ENCODE measurements at regions not wholly inside any gene's neighbourhood (a gene's known extent, or its start where the extent isn't known, plus 50 kb on each side); places are given as distances from the start of the nearest gene placed in this dataset.

DNA sequence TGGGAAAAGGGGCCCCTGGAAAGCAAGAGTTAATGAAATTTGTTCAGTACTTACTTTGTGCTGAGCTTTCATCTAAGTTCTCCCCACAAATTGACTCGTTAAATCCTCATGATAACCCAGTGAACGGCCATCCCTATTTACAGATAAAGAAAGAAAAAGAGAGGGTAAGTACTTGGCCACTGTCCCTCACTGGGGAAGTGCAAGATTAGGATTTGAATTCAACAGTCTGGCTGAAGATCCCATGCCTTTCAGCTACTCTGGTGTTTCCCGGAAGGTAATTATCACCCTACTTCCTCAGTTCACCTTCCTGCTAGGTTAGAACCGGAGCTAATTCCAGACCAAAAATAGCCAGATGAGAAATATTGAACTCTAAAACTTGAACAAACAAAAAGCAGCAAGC, 269.2 kb upstream of the TLE4 start:
- Histone ChIP-seq H3K9me3 (ENCODE audit: control insufficient read depth, insufficient read depth, low read length) (no peaks in the 10 kb centered on the region), H3K27me3 (ENCODE audit: control insufficient read depth, insufficient read depth, low read length) (no peaks in the 10 kb centered on the region), H3K27ac (ENCODE audit: low read depth, low read length) (no peak overlapping the region), H3K4me3 (ENCODE audit: low read depth, low read length) (no peak overlapping the region)
- TF ChIP-seq, protein P1, sequence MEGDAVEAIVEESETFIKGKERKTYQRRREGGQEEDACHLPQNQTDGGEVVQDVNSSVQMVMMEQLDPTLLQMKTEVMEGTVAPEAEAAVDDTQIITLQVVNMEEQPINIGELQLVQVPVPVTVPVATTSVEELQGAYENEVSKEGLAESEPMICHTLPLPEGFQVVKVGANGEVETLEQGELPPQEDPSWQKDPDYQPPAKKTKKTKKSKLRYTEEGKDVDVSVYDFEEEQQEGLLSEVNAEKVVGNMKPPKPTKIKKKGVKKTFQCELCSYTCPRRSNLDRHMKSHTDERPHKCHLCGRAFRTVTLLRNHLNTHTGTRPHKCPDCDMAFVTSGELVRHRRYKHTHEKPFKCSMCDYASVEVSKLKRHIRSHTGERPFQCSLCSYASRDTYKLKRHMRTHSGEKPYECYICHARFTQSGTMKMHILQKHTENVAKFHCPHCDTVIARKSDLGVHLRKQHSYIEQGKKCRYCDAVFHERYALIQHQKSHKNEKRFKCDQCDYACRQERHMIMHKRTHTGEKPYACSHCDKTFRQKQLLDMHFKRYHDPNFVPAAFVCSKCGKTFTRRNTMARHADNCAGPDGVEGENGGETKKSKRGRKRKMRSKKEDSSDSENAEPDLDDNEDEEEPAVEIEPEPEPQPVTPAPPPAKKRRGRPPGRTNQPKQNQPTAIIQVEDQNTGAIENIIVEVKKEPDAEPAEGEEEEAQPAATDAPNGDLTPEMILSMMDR (IDR thresholded peaks at IDR 0.05; ENCODE audit: low read depth, low read length): no peak
- ChIA-PET POLR2A (no interaction called here), CTCF (no interaction called here)
- no peak for DNase-seq (ENCODE audit: low read depth, low spot score)

DNA sequence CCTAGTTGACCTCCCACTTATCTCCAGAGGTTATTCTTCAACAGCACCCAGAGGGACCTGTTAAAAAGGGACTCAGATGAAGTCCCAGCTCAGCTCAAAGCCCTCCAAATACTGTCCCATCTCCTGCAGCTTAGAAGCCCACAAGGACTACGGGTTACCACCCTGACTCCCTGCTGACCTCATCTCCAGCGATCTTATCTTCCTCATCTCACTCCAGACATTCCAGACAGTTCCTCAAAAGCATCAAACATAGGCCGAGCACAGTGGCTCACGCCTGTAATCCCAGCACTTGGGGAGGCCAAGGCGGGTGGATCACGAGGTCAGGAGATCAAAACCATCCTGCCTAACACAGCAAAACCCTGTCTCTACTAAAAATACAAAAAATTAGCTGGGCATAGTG, 263.8 kb upstream of the TLE4 start:
- ChIA-PET CTCF (interaction anchor here (0.6 kb wide), 1 partner anchor 707 kb away, joined by 6 read pairs; no protein-coding TSS in a partner anchor), POLR2A (no interaction called here)
- Histone ChIP-seq H3K27me3 (ENCODE audit: control insufficient read depth, insufficient read depth, low read length) (no peaks in the 10 kb centered on the region), H3K9me3 (ENCODE audit: control insufficient read depth, insufficient read depth, low read length) (no peaks in the 10 kb centered on the region; the same call in 1 of the 2 replicates), H3K27ac (ENCODE audit: low read depth, low read length) (no peak overlapping the region), H3K4me3 (ENCODE audit: low read depth, low read length) (no peak overlapping the region)
- DNase-seq (ENCODE audit: low read depth, low spot score): no peak
- TF ChIP-seq, protein P1 (IDR thresholded peaks at IDR 0.05; ENCODE audit: low read depth, low read length): no peak

DNA sequence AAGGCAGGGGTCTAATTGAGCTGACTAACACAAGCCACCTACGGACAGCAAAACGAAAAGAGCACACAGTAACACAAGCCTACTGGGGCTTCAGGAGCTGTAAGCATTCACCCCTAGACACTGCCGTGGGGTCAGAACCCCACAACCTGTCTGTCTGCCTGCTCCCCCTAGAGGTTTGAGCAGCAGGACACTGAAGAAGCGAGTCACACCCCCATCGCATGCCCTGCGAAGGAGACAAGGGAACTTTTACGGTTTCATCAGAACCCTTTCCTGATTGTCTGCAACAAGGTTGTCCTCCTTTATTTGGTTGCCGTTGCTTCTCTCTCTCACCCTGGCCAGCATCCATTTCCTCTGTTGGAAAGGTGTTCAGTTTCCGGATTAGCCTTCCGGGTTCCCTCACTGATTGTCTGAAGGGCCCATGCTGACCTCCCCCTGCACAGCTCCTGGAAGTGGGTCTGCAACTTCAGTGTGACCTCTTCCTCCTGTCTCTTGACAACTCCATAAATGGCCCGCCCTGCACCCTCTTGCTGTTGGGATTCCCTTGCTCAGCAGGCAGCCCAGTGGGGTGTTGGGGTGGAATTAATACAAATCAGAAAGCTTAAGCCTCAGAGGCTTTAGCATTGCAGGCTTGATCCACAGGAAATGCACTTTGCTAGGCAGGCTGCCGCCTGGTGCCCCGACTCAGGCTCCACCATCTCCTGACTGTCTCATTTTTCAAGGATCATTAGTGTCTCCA, 258.9 kb upstream of the TLE4 start:
- POLR2A ChIA-PET: no interaction called here
- Histone ChIP-seq H3K4me3 (ENCODE audit: low read depth, low read length) (no peak overlapping the region), H3K9me3 (ENCODE audit: control insufficient read depth, insufficient read depth, low read length) (no peaks in the 10 kb centered on the region; the same call in 1 of the 2 replicates), H3K27ac (ENCODE audit: low read depth, low read length) (no peak overlapping the region), H3K27me3 (ENCODE audit: control insufficient read depth, insufficient read depth, low read length) (no peaks in the 10 kb centered on the region)
- CTCF ChIA-PET: no interaction called here
- TF ChIP-seq, protein P1 (IDR thresholded peaks at IDR 0.05; ENCODE audit: low read depth, low read length): no peak
- DNase-seq (ENCODE audit: low read depth, low spot score): no peak

DNA sequence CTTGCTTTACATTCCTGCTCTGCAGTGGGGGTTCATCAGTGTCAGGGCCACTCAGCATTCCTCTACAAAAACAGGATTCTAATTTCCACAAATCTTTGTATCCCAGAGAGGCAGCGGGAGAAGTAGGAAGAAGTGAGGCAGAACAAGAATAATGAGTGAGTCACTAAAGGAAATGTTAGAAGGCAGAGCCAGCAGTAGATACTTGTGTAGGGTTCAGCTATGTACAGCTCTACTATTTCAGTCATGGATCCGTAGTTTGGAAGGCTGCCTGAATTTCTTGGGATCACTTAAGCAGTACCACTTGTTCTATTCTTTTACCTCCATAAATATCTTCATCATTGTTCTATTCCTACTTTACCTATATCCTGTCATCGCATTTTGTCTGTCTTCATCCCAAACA, 246.3 kb upstream of the TLE4 start:
- DNase-seq (ENCODE audit: low read depth, low spot score): no peak
- POLR2A ChIA-PET: no interaction called here

DNA sequence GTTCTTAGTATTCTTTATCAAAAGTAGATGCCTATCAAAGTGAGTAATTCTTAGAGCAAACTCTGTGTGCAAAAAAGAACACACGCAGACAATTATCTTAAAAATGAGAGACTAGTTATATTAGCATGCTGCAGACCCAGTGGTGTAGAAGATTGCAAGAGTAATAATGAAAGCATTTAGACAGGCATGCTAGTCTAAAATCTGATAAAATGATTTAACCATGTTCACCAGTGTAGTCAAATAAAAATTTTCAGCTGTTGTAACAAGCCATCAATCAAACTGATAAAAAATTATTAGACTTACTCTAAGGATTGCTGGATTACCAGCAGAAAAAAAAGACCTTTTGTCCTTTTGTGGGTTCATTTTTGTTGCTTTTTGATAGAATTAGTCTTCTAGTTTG, 241.9 kb upstream of the TLE4 start:
- POLR2A ChIA-PET: no interaction called here

More for the DNA sequence above, 246.3 kb upstream of the TLE4 start:
- Histone ChIP-seq H3K4me3 (ENCODE audit: low read depth, low read length) (no peak overlapping the region), H3K9me3 (ENCODE audit: control insufficient read depth, insufficient read depth, low read length) (no peaks in the 10 kb centered on the region), H3K27ac (ENCODE audit: low read depth, low read length) (no peak overlapping the region), H3K27me3 (ENCODE audit: control insufficient read depth, insufficient read depth, low read length) (no peaks in the 10 kb centered on the region)
- TF ChIP-seq, protein P1 (IDR thresholded peaks at IDR 0.05; ENCODE audit: low read depth, low read length): no peak
- CTCF ChIA-PET: no interaction called here

More for the DNA sequence above, 241.9 kb upstream of the TLE4 start:
- no peak for DNase-seq (ENCODE audit: low read depth, low spot score)
- Histone ChIP-seq H3K9me3 (ENCODE audit: control insufficient read depth, insufficient read depth, low read length) (no peaks in the 10 kb centered on the region), H3K4me3 (ENCODE audit: low read depth, low read length) (no peak overlapping the region), H3K27me3 (ENCODE audit: control insufficient read depth, insufficient read depth, low read length) (no peaks in the 10 kb centered on the region), H3K27ac (ENCODE audit: low read depth, low read length) (no peak overlapping the region)
- CTCF ChIA-PET: no interaction called here
- TF ChIP-seq, protein P1 (IDR thresholded peaks at IDR 0.05; ENCODE audit: low read depth, low read length): no peak
